Upper lobe of left lung (tissue), 6 donors: ENCODE measurements at regions not wholly inside any gene's neighbourhood (a gene's known extent, or its start where the extent isn't known, plus 50 kb on each side); places are given as distances from the start of the nearest gene placed in this dataset.

Experiments
- ATAC-seq, 2 donors: fragments of 200-7000 bp; cut with Tn5 transposase; one replicate each; pipeline ENCODE4 v1.9.1; 2022; ENCODE audit warnings: mild to moderate bottlenecking in 2 of 2, moderate library complexity in 2 of 2; ENCODE audit not compliant: low FRiP score in 2 of 2
- DNase-seq, 2 donors: peaks; one replicate each; pipeline ENCODE4 v3.0.0-alpha.2; 2019 to 2020
- H3K27ac ChIP-seq, 4 donors: fragments of 200-600 bp; sonication (generic); one replicate each; pipeline ENCODE4 v1.5.1; 2016 to 2019
- H3K27me3 ChIP-seq, 4 donors: fragments of 200-600 bp; sonication (generic); one replicate each; pipeline ENCODE4 v1.5.1; 2017 to 2019
- H3K36me3 ChIP-seq, 4 donors: fragments of 200-600 bp; sonication (generic); one replicate each; pipeline ENCODE4 v1.5.1; 2016 to 2019
- H3K4me1 ChIP-seq, 4 donors: fragments of 200-600 bp; sonication (generic); one replicate each; pipeline ENCODE4 v1.5.1; 2018 to 2019
- H3K4me3 ChIP-seq, 4 donors: fragments of 200-600 bp; sonication (generic); one replicate each; pipeline ENCODE4 v1.5.1; 2017 to 2019; ENCODE audit warnings: mild to moderate bottlenecking in 2 of 4, moderate library complexity in 1 of 4
- H3K9me3 ChIP-seq, 4 donors: fragments of 200-600 bp; sonication (generic); one replicate each; pipeline ENCODE4 v1.5.1; 2018 to 2019
- CTCF ChIP-seq, 6 experiments: fragments of 450-650 bp in 4 of 6; fragments of 200-600 bp in 2 of 6; sonication (generic) in 2 of 6; IDR thresholded peaks; one replicate each; pipeline ENCODE4 v1.5.1; 2016 to 2019; ENCODE audit warnings: antibody characterized with exemption in 6 of 6
- EP300 ChIP-seq, 4 donors: sonication (generic); formaldehyde crosslinking; IDR thresholded peaks; one replicate each; pipeline ENCODE4 v1.5.1; 2017; ENCODE audit warnings: antibody characterized with exemption in 4 of 4, control low read depth in 2 of 4
- POLR2A ChIP-seq, 4 donors: fragments of 450-650 bp; IDR thresholded peaks; one replicate each; pipeline ENCODE4 v1.5.1; 2016 to 2017; ENCODE audit warnings: antibody characterized with exemption in 4 of 4, mild to moderate bottlenecking in 2 of 4
- POLR2AphosphoS5 ChIP-seq, 2 donors: sonication (generic); formaldehyde crosslinking; IDR thresholded peaks; one replicate each; pipeline ENCODE4 v1.5.1; 2017; ENCODE audit warnings: antibody characterized with exemption in 2 of 2
- WGBS, 2 donors: methylation state at CpG; one replicate each; pipeline ENCODE4 v1.1.5; 2017 to 2018; 5-methylcytosine and 5-hydroxymethylcytosine counted together
- donor health status: DM: no; HTN: no; CAD: no; lungs with moderate emphysema.
- donor health status: DM: no; HTN: yes; CAD: no; lungs with severe emphysema.

- H3K36me3 ChIP-seq, result no peaks in the 10 kb centered on the region
- H3K9me3 ChIP-seq, result no peaks in the 10 kb centered on the region
- H3K4me3 ChIP-seq, result no peak overlapping the region
- no peak for DNase-seq
- H3K4me1 ChIP-seq, result no peaks in the 10 kb centered on the region
- no peaks in the 10 kb centered on the region for H3K27me3 ChIP-seq
- ATAC-seq, result no peak
- WGBS, 2 donors, result 83% methylated on average over 1 of the region's 1 CpG
- TF ChIP-seq EP300 (IDR thresholded peaks at IDR 0.05) (no peak), POLR2AphosphoS5 (IDR thresholded peaks at IDR 0.05) (no peak), CTCF (IDR thresholded peaks at IDR 0.05) (no peak), POLR2A (IDR thresholded peaks at IDR 0.05) (no peak)
- H3K27ac ChIP-seq, result no peak overlapping the region
These were observed 209.7 kb upstream of the NPY2R start for GRCh38 chr4:154998773-154999172.

GRCh38 chr4:154999950-155000578, 208.4 kb upstream of the NPY2R start:
- ATAC-seq, result no peak
- H3K27ac ChIP-seq, result no peak overlapping the region
- H3K36me3 ChIP-seq, result no peaks in the 10 kb centered on the region
- H3K9me3 ChIP-seq, result no peaks in the 10 kb centered on the region
- TF ChIP-seq EP300 (IDR thresholded peaks at IDR 0.05) (no peak), POLR2AphosphoS5 (IDR thresholded peaks at IDR 0.05) (no peak), CTCF (IDR thresholded peaks at IDR 0.05) (no peak), POLR2A (IDR thresholded peaks at IDR 0.05) (no peak)
- no peak overlapping the region for H3K4me3 ChIP-seq
- no peak for DNase-seq
- WGBS, 2 donors, result 80 to 81% methylated on average over 3 of the region's 3 CpGs
- no peaks in the 10 kb centered on the region for H3K27me3 ChIP-seq
- H3K4me1 ChIP-seq, result no peaks in the 10 kb centered on the region

GRCh38 chr4:155001251-155001650, 207.2 kb upstream of the NPY2R start:
- Histone ChIP-seq H3K36me3 (no peaks in the 10 kb centered on the region), H3K27me3 (no peaks in the 10 kb centered on the region), H3K4me1 (no peaks in the 10 kb centered on the region), H3K9me3 (no peaks in the 10 kb centered on the region), H3K27ac (no peak overlapping the region), H3K4me3 (no peak overlapping the region)
- ATAC-seq, result no peak
- WGBS, 2 donors, result 90 to 92% methylated on average over 2 of the region's 2 CpGs
- no peak for TF ChIP-seq CTCF (IDR thresholded peaks at IDR 0.05)
- TF ChIP-seq POLR2A (IDR thresholded peaks at IDR 0.05), result no peak
- no peak for TF ChIP-seq POLR2AphosphoS5 (IDR thresholded peaks at IDR 0.05)
- TF ChIP-seq EP300 (IDR thresholded peaks at IDR 0.05), result no peak
- no peak for DNase-seq

- Histone ChIP-seq H3K36me3 (no peaks in the 10 kb centered on the region), H3K4me1 (no peaks in the 10 kb centered on the region), H3K27me3 (no peaks in the 10 kb centered on the region), H3K4me3 (no peak overlapping the region), H3K9me3 (no peaks in the 10 kb centered on the region), H3K27ac (no peak overlapping the region)
- DNase-seq, result no peak
- ATAC-seq, result no peak
- 80 to 81% methylated on average over 5 of the region's 5 CpGs for WGBS, 2 donors
- TF ChIP-seq CTCF (IDR thresholded peaks at IDR 0.05), result no peak
- no peak for TF ChIP-seq POLR2AphosphoS5 (IDR thresholded peaks at IDR 0.05)
- no peak for TF ChIP-seq POLR2A (IDR thresholded peaks at IDR 0.05)
- TF ChIP-seq EP300 (IDR thresholded peaks at IDR 0.05), result no peak
These were observed 202.9 kb upstream of the NPY2R start for GRCh38 chr4:155005395-155006090.
